HG03039 (cell line): ENCODE measurements at regions not wholly inside any gene's neighbourhood (a gene's known extent, or its start where the extent isn't known, plus 50 kb on each side); places are given as distances from the start of the nearest gene placed in this dataset.
"Not testable (repeated sequence)": the region's sequence is repeated elsewhere in the genome, so short reads cannot be mapped to it uniquely, and the experiment has no call there.

Source experiments
- ATAC-seq: cut with Tn5 transposase; IDR thresholded peaks from one replicate; pipeline ENCODE4 v1.9.1; 2021; ENCODE audit warnings: mild to moderate bottlenecking, moderate library complexity; ENCODE audit not compliant: unreplicated experiment

GRCh38 chr13:47892374-47892773 lies 108.7 kb downstream of the SUCLA2 start:
- ATAC-seq = no peak

GRCh38 chr13:47890146-47890814 lies 110.8 kb downstream of the SUCLA2 start:
- no peak for ATAC-seq

GRCh38 chr13:47886314-47886713 lies 114.8 kb downstream of the SUCLA2 start:
- no peak for ATAC-seq

- no peak for ATAC-seq
Measured at GRCh38 chr13:47875201-47875600, 125.9 kb downstream of the SUCLA2 start.

- ATAC-seq = not testable (repeated sequence)
Measured at GRCh38 chr13:47873987-47874386, 127.1 kb downstream of the SUCLA2 start.

- ATAC-seq = not testable (repeated sequence)
Measured at GRCh38 chr13:47873319-47873718, 127.8 kb downstream of the SUCLA2 start.

GRCh38 chr13:47869776-47870175 lies 131.3 kb downstream of the SUCLA2 start:
- no peak for ATAC-seq

GRCh38 chr13:47865883-47866282 lies 135.2 kb downstream of the SUCLA2 start:
- no peak for ATAC-seq

GRCh38 chr13:47862841-47863240 lies 138.2 kb downstream of the SUCLA2 start:
- no peak for ATAC-seq

GRCh38 chr13:47859165-47859564 lies 141.9 kb downstream of the SUCLA2 start:
- no peak for ATAC-seq

GRCh38 chr13:47858042-47859025 lies 142.7 kb downstream of the SUCLA2 start:
- no peak for ATAC-seq

- ATAC-seq = no peak
Measured at GRCh38 chr13:47853236-47853635, 147.8 kb downstream of the SUCLA2 start.

GRCh38 chr13:47846886-47847285 lies 154.2 kb downstream of the SUCLA2 start:
- no peak for ATAC-seq

GRCh38 chr13:47845981-47846380 lies 155.1 kb downstream of the SUCLA2 start:
- no peak for ATAC-seq

GRCh38 chr13:47843005-47843404 lies 158.1 kb downstream of the SUCLA2 start:
- ATAC-seq = no peak

- no peak for ATAC-seq
Measured at GRCh38 chr13:47841151-47841550, 159.9 kb downstream of the SUCLA2 start.

GRCh38 chr13:47837906-47838305 lies 163.2 kb downstream of the SUCLA2 start:
- no peak for ATAC-seq

- ATAC-seq = no peak
Measured at GRCh38 chr13:47837104-47837880, 163.8 kb downstream of the SUCLA2 start.

GRCh38 chr13:47835470-47836228 lies 165.4 kb downstream of the SUCLA2 start:
- no peak for ATAC-seq

- ATAC-seq = no peak
Measured at GRCh38 chr13:47832458-47832972, 168.6 kb downstream of the SUCLA2 start.
